ENCODE measurements at regions not wholly inside any gene's neighbourhood (a gene's known extent, or its start where the extent isn't known, plus 50 kb on each side); places are given as distances from the start of the nearest gene placed in this dataset.
"Not testable (repeated sequence)": the region's sequence is repeated elsewhere in the genome, so short reads cannot be mapped to it uniquely, and the experiment has no call there.

- no peak overlapping the region for H3K4me3 Mint-ChIP-seq
- H3K27ac Mint-ChIP-seq: no peak overlapping the region
- no peak for DNase-seq (ENCODE audit: low spot score in 2 of 2)
- no peaks in the 10 kb centered on the region for H3K36me3 Mint-ChIP-seq
- H3K9me3 Mint-ChIP-seq: peaks cover 24% of the 10 kb centered on the region
- no peaks in the 10 kb centered on the region for H3K4me1 Mint-ChIP-seq
- no peak for ATAC-seq
Observed at GRCh38 chr18:39274535-39274934, 1708.9 kb upstream of the CELF4 start.

GRCh38 chr18:39272230-39272629, 1706.6 kb upstream of the CELF4 start:
- Mint-ChIP-seq H3K9me3 (peaks cover 24% of the 10 kb centered on the region), H3K4me1 (no peaks in the 10 kb centered on the region), H3K36me3 (no peaks in the 10 kb centered on the region), H3K4me3 (no peak overlapping the region), H3K27ac (no peak overlapping the region)
- no peak for ATAC-seq
- no peak for DNase-seq (ENCODE audit: low spot score in 2 of 2)

GRCh38 chr18:39271654-39272053, 1706.1 kb upstream of the CELF4 start:
- no peaks in the 10 kb centered on the region for H3K4me1 Mint-ChIP-seq
- peaks cover 23% of the 10 kb centered on the region for H3K9me3 Mint-ChIP-seq
- ATAC-seq (no peak), DNase-seq (ENCODE audit: low spot score in 2 of 2) (no peak)
- H3K4me3 Mint-ChIP-seq: no peak overlapping the region
- no peaks in the 10 kb centered on the region for H3K36me3 Mint-ChIP-seq
- H3K27ac Mint-ChIP-seq: no peak overlapping the region

- Mint-ChIP-seq H3K4me3 (no peak overlapping the region), H3K27ac (no peak overlapping the region), H3K4me1 (no peaks in the 10 kb centered on the region), H3K9me3 (peaks cover 15% of the 10 kb centered on the region), H3K36me3 (no peaks in the 10 kb centered on the region)
- no peak for ATAC-seq
- no peak for DNase-seq (ENCODE audit: low spot score in 2 of 2)
Observed at GRCh38 chr18:39260565-39260964, 1695.0 kb upstream of the CELF4 start.

GRCh38 chr18:39259736-39260135, 1694.1 kb upstream of the CELF4 start:
- H3K4me3 Mint-ChIP-seq: no peak overlapping the region
- H3K9me3 Mint-ChIP-seq: peaks cover 14% of the 10 kb centered on the region
- DNase-seq (ENCODE audit: low spot score in 2 of 2) (no peak), ATAC-seq (no peak)
- H3K4me1 Mint-ChIP-seq: no peaks in the 10 kb centered on the region
- H3K36me3 Mint-ChIP-seq: no peaks in the 10 kb centered on the region
- H3K27ac Mint-ChIP-seq: no peak overlapping the region

- H3K4me1 Mint-ChIP-seq: no peaks in the 10 kb centered on the region
- ATAC-seq (no peak), DNase-seq (ENCODE audit: low spot score in 2 of 2) (no peak)
- no peaks in the 10 kb centered on the region for H3K36me3 Mint-ChIP-seq
- no peak overlapping the region for H3K4me3 Mint-ChIP-seq
- peaks cover 8% of the 10 kb centered on the region for H3K9me3 Mint-ChIP-seq
- no peak overlapping the region for H3K27ac Mint-ChIP-seq
Observed at GRCh38 chr18:39244242-39244641, 1678.6 kb upstream of the CELF4 start.

GRCh38 chr18:39241534-39241933, 1675.9 kb upstream of the CELF4 start:
- Mint-ChIP-seq H3K36me3 (no peaks in the 10 kb centered on the region), H3K9me3 (peaks cover 2% of the 10 kb centered on the region), H3K27ac (no peak overlapping the region), H3K4me3 (no peak overlapping the region), H3K4me1 (no peaks in the 10 kb centered on the region)
- ATAC-seq (no peak), DNase-seq (ENCODE audit: low spot score in 2 of 2) (no peak)

- no peak for ATAC-seq
- no peak overlapping the region for H3K4me3 Mint-ChIP-seq
- H3K9me3 Mint-ChIP-seq: peaks cover 2% of the 10 kb centered on the region
- no peak for DNase-seq (ENCODE audit: low spot score in 2 of 2)
- H3K36me3 Mint-ChIP-seq: no peaks in the 10 kb centered on the region
- no peaks in the 10 kb centered on the region for H3K4me1 Mint-ChIP-seq
- H3K27ac Mint-ChIP-seq: no peak overlapping the region
Observed at GRCh38 chr18:39238981-39239660, 1673.5 kb upstream of the CELF4 start.

- Mint-ChIP-seq H3K4me1 (no peaks in the 10 kb centered on the region), H3K9me3 (peaks cover 6% of the 10 kb centered on the region), H3K4me3 (no peak overlapping the region), H3K27ac (no peak overlapping the region), H3K36me3 (no peaks in the 10 kb centered on the region)
- DNase-seq (ENCODE audit: low spot score in 2 of 2): no peak
- no peak for ATAC-seq
Observed at GRCh38 chr18:39235118-39235719, 1669.6 kb upstream of the CELF4 start.

GRCh38 chr18:39232937-39233336, 1667.3 kb upstream of the CELF4 start:
- H3K4me3 Mint-ChIP-seq: no peak overlapping the region
- no peaks in the 10 kb centered on the region for H3K4me1 Mint-ChIP-seq
- no peak for DNase-seq (ENCODE audit: low spot score in 2 of 2)
- H3K27ac Mint-ChIP-seq: no peak overlapping the region
- ATAC-seq: no peak
- peaks cover 15% of the 10 kb centered on the region for H3K9me3 Mint-ChIP-seq
- H3K36me3 Mint-ChIP-seq: no peaks in the 10 kb centered on the region

- ATAC-seq (no peak), DNase-seq (ENCODE audit: low spot score in 2 of 2) (no peak)
- Mint-ChIP-seq H3K36me3 (no peaks in the 10 kb centered on the region), H3K4me1 (no peaks in the 10 kb centered on the region), H3K9me3 (peaks cover 13% of the 10 kb centered on the region), H3K27ac (no peak overlapping the region), H3K4me3 (no peak overlapping the region)
Observed at GRCh38 chr18:39232490-39232889, 1666.9 kb upstream of the CELF4 start.

GRCh38 chr18:39230086-39230803, 1664.6 kb upstream of the CELF4 start:
- Mint-ChIP-seq H3K4me3 (no peak overlapping the region), H3K27ac (no peak overlapping the region), H3K36me3 (no peaks in the 10 kb centered on the region), H3K9me3 (peaks cover 22% of the 10 kb centered on the region), H3K4me1 (no peaks in the 10 kb centered on the region)
- no peak for DNase-seq (ENCODE audit: low spot score in 2 of 2)
- ATAC-seq: no peak

- H3K36me3 Mint-ChIP-seq; H3K27ac Mint-ChIP-seq; H3K4me1 Mint-ChIP-seq; H3K4me3 Mint-ChIP-seq; ATAC-seq; DNase-seq (ENCODE audit: low spot score in 2 of 2): not testable (repeated sequence)
- peaks cover 25% of the 10 kb centered on the region for H3K9me3 Mint-ChIP-seq
Observed at GRCh38 chr18:39227769-39228168, 1662.2 kb upstream of the CELF4 start.

- H3K9me3 Mint-ChIP-seq: peaks cover 22% of the 10 kb centered on the region
- no peaks in the 10 kb centered on the region for H3K36me3 Mint-ChIP-seq
- no peaks in the 10 kb centered on the region for H3K4me1 Mint-ChIP-seq
- H3K4me3 Mint-ChIP-seq: no peak overlapping the region
- no peak for ATAC-seq
- no peak overlapping the region for H3K27ac Mint-ChIP-seq
- DNase-seq (ENCODE audit: low spot score in 2 of 2): no peak
Observed at GRCh38 chr18:39225373-39225772, 1659.8 kb upstream of the CELF4 start.

GRCh38 chr18:39223283-39223682, 1657.7 kb upstream of the CELF4 start:
- H3K36me3 Mint-ChIP-seq: no peaks in the 10 kb centered on the region
- H3K27ac Mint-ChIP-seq: no peak overlapping the region
- no peak overlapping the region for H3K4me3 Mint-ChIP-seq
- peaks cover 21% of the 10 kb centered on the region for H3K9me3 Mint-ChIP-seq
- DNase-seq (ENCODE audit: low spot score in 2 of 2): no peak
- no peak for ATAC-seq
- H3K4me1 Mint-ChIP-seq: no peaks in the 10 kb centered on the region

- no peaks in the 10 kb centered on the region for H3K4me1 Mint-ChIP-seq
- ATAC-seq: no peak
- H3K27ac Mint-ChIP-seq: no peak overlapping the region
- DNase-seq (ENCODE audit: low spot score in 2 of 2): no peak
- no peak overlapping the region for H3K4me3 Mint-ChIP-seq
- H3K36me3 Mint-ChIP-seq: no peaks in the 10 kb centered on the region
- peaks cover 20% of the 10 kb centered on the region for H3K9me3 Mint-ChIP-seq
Observed at GRCh38 chr18:39215920-39216319, 1650.3 kb upstream of the CELF4 start.

Measured in stimulated activated effector memory CD8-positive, alpha-beta T cell treated with anti-CD3 and anti-CD28 coated beads, Interleukin-12 subunit alpha, Interleukin-12 subunit beta, amount 100 ng/mL, for 72 hours (primary cell).